ENCODE measurements at regions not wholly inside any gene's neighbourhood (a gene's known extent, or its start where the extent isn't known, plus 50 kb on each side); places are given as distances from the start of the nearest gene placed in this dataset.

DNA sequence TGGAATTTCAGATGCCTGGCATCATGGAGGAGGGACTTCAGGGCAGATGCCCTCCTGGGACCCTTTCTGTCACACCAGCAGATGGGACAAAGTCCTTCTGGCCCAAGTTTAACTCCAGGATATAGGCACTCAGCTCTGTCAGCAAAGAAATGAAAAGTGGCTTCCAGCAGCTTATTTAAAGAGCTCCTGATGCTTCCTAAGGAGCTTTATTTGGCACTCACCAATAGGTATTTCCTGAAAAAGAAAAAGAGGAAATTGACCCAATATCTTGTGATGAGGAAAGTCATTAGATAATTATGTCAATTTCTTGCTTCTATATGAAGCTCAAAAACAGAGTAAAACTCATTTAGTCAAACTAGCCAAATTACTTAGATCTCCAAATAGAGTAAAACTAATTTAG lies 224.6 kb downstream of the RAP2A start:
- Mint-ChIP-seq H3K4me1 (ENCODE audit: low read depth) (no peaks in the 10 kb centered on the region), H3K27ac (no peak overlapping the region), H3K27me3 (ENCODE audit: low read depth) (peaks cover 2% of the 10 kb centered on the region), H3K36me3 (ENCODE audit: low read depth) (no peaks in the 10 kb centered on the region), H3K4me3 (ENCODE audit: low read depth) (no peak overlapping the region), H3K9me3 (no peaks in the 10 kb centered on the region)
- intact Hi-C loops (cut with micrococcal nuclease) = no loop called here
- DNase-seq (ENCODE audit: low spot score) = no peak

DNA sequence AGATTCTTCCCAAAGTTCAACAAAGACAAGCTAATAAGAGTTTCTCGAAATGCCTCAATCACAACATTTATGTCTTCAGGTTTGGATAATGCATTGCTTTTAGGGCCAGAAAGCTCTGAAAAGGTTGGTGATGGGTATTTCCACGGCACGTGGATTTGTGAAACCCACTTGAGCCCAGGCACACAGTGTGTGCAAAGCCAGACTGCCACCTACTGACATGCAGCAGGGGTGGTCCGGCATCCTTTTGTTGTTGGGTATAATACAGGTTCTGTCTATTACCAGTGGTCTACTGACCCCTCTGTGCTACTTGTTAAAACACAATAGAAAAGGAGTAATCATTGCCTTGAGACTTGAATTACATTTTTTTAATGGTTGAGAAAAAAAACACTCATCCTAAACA lies 225.6 kb downstream of the RAP2A start:
- Mint-ChIP-seq H3K27me3 (ENCODE audit: low read depth) (peaks cover 2% of the 10 kb centered on the region), H3K4me1 (ENCODE audit: low read depth) (no peaks in the 10 kb centered on the region), H3K4me3 (ENCODE audit: low read depth) (no peak overlapping the region), H3K9me3 (no peaks in the 10 kb centered on the region), H3K27ac (no peak overlapping the region), H3K36me3 (ENCODE audit: low read depth) (no peaks in the 10 kb centered on the region)
- DNase-seq (ENCODE audit: low spot score) = no peak
- intact Hi-C loops (cut with micrococcal nuclease) = no loop called here

- Mint-ChIP-seq H3K27me3 (ENCODE audit: low read depth) (peaks cover 2% of the 10 kb centered on the region), H3K4me1 (ENCODE audit: low read depth) (no peaks in the 10 kb centered on the region), H3K36me3 (ENCODE audit: low read depth) (no peaks in the 10 kb centered on the region), H3K4me3 (ENCODE audit: low read depth) (no peak overlapping the region), H3K27ac (no peak overlapping the region), H3K9me3 (no peaks in the 10 kb centered on the region)
- DNase-seq (ENCODE audit: low spot score) = no peak
- intact Hi-C loops (cut with micrococcal nuclease) = no loop called here
Observed at GRCh38 chr13:97660594-97661260, 226.8 kb downstream of the RAP2A start.

DNA sequence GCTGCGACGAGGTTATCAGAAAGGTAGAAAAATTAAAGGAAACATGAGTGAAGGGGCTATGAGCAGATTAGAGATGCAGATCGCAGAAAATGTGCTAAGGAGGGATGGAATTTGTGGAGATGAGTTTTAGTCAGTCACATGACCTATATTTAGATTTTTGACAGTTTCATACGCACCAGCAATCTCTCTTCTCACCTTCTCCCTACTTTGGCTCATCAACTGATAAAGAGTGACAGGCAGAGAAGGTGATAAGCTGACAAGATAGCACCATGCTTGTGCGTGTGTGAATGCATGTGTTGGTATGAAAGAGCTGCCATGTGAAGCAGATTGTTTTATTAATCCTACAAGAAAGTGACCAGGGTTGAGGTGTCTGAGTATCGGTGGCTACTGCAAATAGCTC lies 252.6 kb downstream of the RAP2A start:
- H3K36me3 Mint-ChIP-seq (ENCODE audit: low read depth) = no peaks in the 10 kb centered on the region
- intact Hi-C loops (cut with micrococcal nuclease) = no loop called here
- H3K9me3 Mint-ChIP-seq = no peaks in the 10 kb centered on the region
- no peak for DNase-seq (ENCODE audit: low spot score)
- H3K4me1 Mint-ChIP-seq (ENCODE audit: low read depth) = no peaks in the 10 kb centered on the region
- H3K4me3 Mint-ChIP-seq (ENCODE audit: low read depth) = no peak overlapping the region
- H3K27ac Mint-ChIP-seq = no peak overlapping the region
- no peaks in the 10 kb centered on the region for H3K27me3 Mint-ChIP-seq (ENCODE audit: low read depth)

- Mint-ChIP-seq H3K4me1 (ENCODE audit: low read depth) (no peaks in the 10 kb centered on the region), H3K27me3 (ENCODE audit: low read depth) (no peaks in the 10 kb centered on the region), H3K27ac (no peak overlapping the region), H3K9me3 (no peaks in the 10 kb centered on the region), H3K36me3 (ENCODE audit: low read depth) (no peaks in the 10 kb centered on the region), H3K4me3 (ENCODE audit: low read depth) (no peak overlapping the region)
- DNase-seq (ENCODE audit: low spot score) = no peak
- intact Hi-C loops (cut with micrococcal nuclease) = no loop called here
Observed at GRCh38 chr13:97692628-97693027, 258.7 kb downstream of the RAP2A start.

- H3K27me3 Mint-ChIP-seq (ENCODE audit: low read depth) = no peaks in the 10 kb centered on the region
- intact Hi-C loops (cut with micrococcal nuclease) = no loop called here
- H3K27ac Mint-ChIP-seq = no peak overlapping the region
- H3K9me3 Mint-ChIP-seq = no peaks in the 10 kb centered on the region
- H3K4me3 Mint-ChIP-seq (ENCODE audit: low read depth) = no peak overlapping the region
- no peaks in the 10 kb centered on the region for H3K36me3 Mint-ChIP-seq (ENCODE audit: low read depth)
- DNase-seq (ENCODE audit: low spot score) = no peak
- H3K4me1 Mint-ChIP-seq (ENCODE audit: low read depth) = no peaks in the 10 kb centered on the region
Observed at GRCh38 chr13:97695684-97696083, 257.8 kb upstream of the IPO5 start.

GRCh38 chr13:97696921-97697320 lies 256.6 kb upstream of the IPO5 start:
- intact Hi-C loops (cut with micrococcal nuclease) = no loop called here
- no peaks in the 10 kb centered on the region for H3K9me3 Mint-ChIP-seq
- H3K36me3 Mint-ChIP-seq (ENCODE audit: low read depth) = no peaks in the 10 kb centered on the region

GRCh38 chr13:97700306-97700848 lies 253.1 kb upstream of the IPO5 start:
- Mint-ChIP-seq H3K9me3 (no peaks in the 10 kb centered on the region), H3K36me3 (ENCODE audit: low read depth) (no peaks in the 10 kb centered on the region), H3K27me3 (ENCODE audit: low read depth) (no peaks in the 10 kb centered on the region), H3K4me1 (ENCODE audit: low read depth) (no peaks in the 10 kb centered on the region), H3K4me3 (ENCODE audit: low read depth) (no peak overlapping the region), H3K27ac (no peak overlapping the region)
- intact Hi-C loops (cut with micrococcal nuclease) = no loop called here
- no peak for DNase-seq (ENCODE audit: low spot score)

More at GRCh38 chr13:97696921-97697320, 256.6 kb upstream of the IPO5 start:
- Mint-ChIP-seq H3K4me1 (ENCODE audit: low read depth) (no peaks in the 10 kb centered on the region), H3K27me3 (ENCODE audit: low read depth) (no peaks in the 10 kb centered on the region), H3K4me3 (ENCODE audit: low read depth) (no peak overlapping the region), H3K27ac (no peak overlapping the region)
- DNase-seq (ENCODE audit: low spot score) = no peak

DNA sequence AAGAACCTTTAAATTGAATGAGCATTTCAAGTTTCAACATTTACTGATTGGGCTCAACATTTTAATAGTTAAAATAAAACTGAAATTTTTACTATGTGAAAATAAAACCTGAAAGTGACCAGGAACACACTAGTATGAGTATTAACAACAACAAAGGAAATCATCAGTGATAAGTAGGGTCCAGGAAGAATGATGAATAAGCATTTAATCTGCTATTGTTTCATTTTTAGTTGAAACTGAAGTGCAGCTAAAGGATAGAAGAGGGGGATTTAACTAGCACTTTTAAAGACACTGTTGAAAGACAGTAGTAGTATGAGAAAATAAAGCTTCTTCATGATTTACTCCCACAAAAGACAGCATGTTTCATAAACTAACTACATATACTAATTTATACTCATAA lies 250.9 kb upstream of the IPO5 start:
- H3K9me3 Mint-ChIP-seq = no peaks in the 10 kb centered on the region
- no peaks in the 10 kb centered on the region for H3K36me3 Mint-ChIP-seq (ENCODE audit: low read depth)
- H3K27me3 Mint-ChIP-seq (ENCODE audit: low read depth) = no peaks in the 10 kb centered on the region

GRCh38 chr13:97710797-97711196 lies 242.7 kb upstream of the IPO5 start:
- no peak for DNase-seq (ENCODE audit: low spot score)
- no peak overlapping the region for H3K27ac Mint-ChIP-seq
- intact Hi-C loops (cut with micrococcal nuclease) = no loop called here
- peaks cover 2% of the 10 kb centered on the region for H3K27me3 Mint-ChIP-seq (ENCODE audit: low read depth)
- H3K9me3 Mint-ChIP-seq = no peaks in the 10 kb centered on the region
- no peaks in the 10 kb centered on the region for H3K36me3 Mint-ChIP-seq (ENCODE audit: low read depth)
- no peaks in the 10 kb centered on the region for H3K4me1 Mint-ChIP-seq (ENCODE audit: low read depth)
- H3K4me3 Mint-ChIP-seq (ENCODE audit: low read depth) = no peak overlapping the region

More for the DNA sequence above, 250.9 kb upstream of the IPO5 start:
- no peak overlapping the region for H3K27ac Mint-ChIP-seq
- no peaks in the 10 kb centered on the region for H3K4me1 Mint-ChIP-seq (ENCODE audit: low read depth)
- intact Hi-C loops (cut with micrococcal nuclease) = no loop called here
- no peak for DNase-seq (ENCODE audit: low spot score)
- H3K4me3 Mint-ChIP-seq (ENCODE audit: low read depth) = no peak overlapping the region

DNA sequence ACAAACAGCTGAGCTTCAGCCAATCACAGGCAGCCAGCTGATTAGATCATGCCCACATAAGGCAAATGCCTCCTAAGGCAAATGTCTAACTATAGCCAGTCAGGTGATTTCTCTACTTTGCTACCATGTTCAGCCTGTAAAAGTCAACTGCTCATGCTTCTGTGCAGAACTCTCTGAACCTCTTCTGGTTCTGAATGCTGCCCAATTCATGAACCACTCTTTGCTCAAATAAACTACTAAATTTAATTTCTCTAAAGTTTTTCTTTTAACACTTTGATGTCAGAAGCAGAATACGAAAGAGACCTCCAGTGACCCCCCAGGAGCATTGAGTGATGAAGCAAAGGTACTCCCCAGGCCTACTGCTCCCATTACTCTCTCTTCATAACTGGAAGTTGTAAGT lies 240.7 kb upstream of the IPO5 start:
- intact Hi-C loops (cut with micrococcal nuclease) = no loop called here
- Mint-ChIP-seq H3K4me3 (ENCODE audit: low read depth) (no peak overlapping the region), H3K27ac (no peak overlapping the region), H3K4me1 (ENCODE audit: low read depth) (no peaks in the 10 kb centered on the region), H3K36me3 (ENCODE audit: low read depth) (no peaks in the 10 kb centered on the region), H3K27me3 (ENCODE audit: low read depth) (peaks cover 2% of the 10 kb centered on the region), H3K9me3 (no peaks in the 10 kb centered on the region)
- no peak for DNase-seq (ENCODE audit: low spot score)

DNA sequence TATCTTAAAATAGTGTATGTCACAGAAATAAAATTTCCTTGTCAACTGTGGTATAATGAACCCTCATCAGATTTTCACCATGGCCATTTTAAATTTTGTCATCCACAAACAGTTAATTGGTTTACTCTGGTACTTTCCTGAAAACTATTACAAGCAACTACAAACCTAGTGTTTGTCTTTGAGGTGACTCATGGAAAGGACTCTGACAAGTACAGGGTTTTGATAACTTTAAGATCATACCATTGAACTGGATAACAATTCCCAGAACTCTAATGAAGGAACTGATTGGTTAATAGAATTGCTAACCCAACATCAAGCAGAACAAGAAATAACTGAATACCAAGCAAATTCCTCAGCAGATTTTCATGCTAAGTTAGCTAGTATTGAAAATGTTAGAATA lies 237.7 kb upstream of the IPO5 start:
- no peak overlapping the region for H3K27ac Mint-ChIP-seq
- no peaks in the 10 kb centered on the region for H3K9me3 Mint-ChIP-seq
- no peaks in the 10 kb centered on the region for H3K36me3 Mint-ChIP-seq (ENCODE audit: low read depth)
- peaks cover 2% of the 10 kb centered on the region for H3K27me3 Mint-ChIP-seq (ENCODE audit: low read depth)
- no peak for DNase-seq (ENCODE audit: low spot score)
- H3K4me3 Mint-ChIP-seq (ENCODE audit: low read depth) = no peak overlapping the region
- intact Hi-C loops (cut with micrococcal nuclease) = no loop called here
- H3K4me1 Mint-ChIP-seq (ENCODE audit: low read depth) = no peaks in the 10 kb centered on the region

GRCh38 chr13:97716746-97717145 lies 236.7 kb upstream of the IPO5 start:
- Mint-ChIP-seq H3K27ac (no peak overlapping the region), H3K9me3 (no peaks in the 10 kb centered on the region), H3K4me1 (ENCODE audit: low read depth) (no peaks in the 10 kb centered on the region), H3K36me3 (ENCODE audit: low read depth) (no peaks in the 10 kb centered on the region), H3K27me3 (ENCODE audit: low read depth) (peaks cover 2% of the 10 kb centered on the region), H3K4me3 (ENCODE audit: low read depth) (no peak overlapping the region)
- DNase-seq (ENCODE audit: low spot score) = no peak
- intact Hi-C loops (cut with micrococcal nuclease) = no loop called here

DNA sequence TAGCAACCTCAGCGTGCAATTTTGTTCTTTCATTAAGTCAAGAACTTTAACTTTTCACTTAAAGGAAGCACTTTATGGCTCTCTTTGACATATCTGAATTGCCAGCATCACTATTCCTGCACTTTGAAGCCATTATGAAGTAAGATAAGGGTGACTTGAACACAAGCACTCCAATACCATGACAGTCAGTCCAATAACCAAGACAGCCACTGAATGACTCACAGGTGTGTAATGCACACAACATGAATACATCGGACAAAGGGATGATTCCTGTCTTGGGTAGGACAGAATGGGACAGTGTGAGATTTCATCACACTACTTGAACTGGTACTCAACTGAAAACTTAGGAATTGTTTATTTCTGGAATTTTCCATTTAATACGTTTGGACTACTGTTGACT lies 233.7 kb upstream of the IPO5 start:
- Mint-ChIP-seq H3K4me3 (ENCODE audit: low read depth) (no peak overlapping the region), H3K9me3 (no peaks in the 10 kb centered on the region), H3K36me3 (ENCODE audit: low read depth) (no peaks in the 10 kb centered on the region), H3K27ac (no peak overlapping the region), H3K4me1 (ENCODE audit: low read depth) (no peaks in the 10 kb centered on the region), H3K27me3 (ENCODE audit: low read depth) (no peaks in the 10 kb centered on the region)
- intact Hi-C loops (cut with micrococcal nuclease) = no loop called here
- DNase-seq (ENCODE audit: low spot score) = no peak
